DND-41 (cell line): ENCODE measurements at regions not wholly inside any gene's neighbourhood (a gene's known extent, or its start where the extent isn't known, plus 50 kb on each side); places are given as distances from the start of the nearest gene placed in this dataset.
A peak's percentile ranks its signal among the peaks of the same experiment; 100 is the strongest.

ENCODE experiments used
- CTCF ChIP-seq: IDR thresholded peaks from 2 replicates; pipeline ENCODE4 v1.5.1; 2012; ENCODE audit warnings: borderline replicate concordance, low read length, moderate library complexity, mild to moderate bottlenecking; ENCODE audit not compliant: poor library complexity, severe bottlenecking; ENCODE audit errors: extremely low read depth
- EZH2 ChIP-seq: IDR thresholded peaks from 3 replicates; pipeline ENCODE4 v1.6.1; 2012; ENCODE audit warnings: borderline replicate concordance, low read depth, mild to moderate bottlenecking, moderate library complexity, low read length, inconsistent platforms; ENCODE audit not compliant: severe bottlenecking

DNA sequence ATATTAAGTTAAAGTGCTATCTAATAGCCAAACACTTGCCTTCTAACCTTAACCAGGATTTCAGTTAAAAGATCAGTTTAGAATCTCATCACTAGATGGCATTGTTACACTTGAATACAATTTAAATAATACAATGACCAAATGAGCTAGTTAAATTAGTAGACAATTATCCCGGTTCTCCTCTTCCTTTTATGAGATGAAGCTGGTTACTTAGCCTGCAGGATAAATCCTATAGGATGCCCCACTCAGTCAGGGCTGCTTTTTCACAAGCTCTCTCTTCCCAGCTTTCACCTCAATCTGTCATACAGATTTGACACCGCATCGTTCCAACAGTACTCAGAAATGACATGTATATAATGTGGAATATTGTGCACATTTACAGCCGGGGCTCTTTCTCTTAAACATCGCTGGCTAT is 678.8 kb downstream of the KCNJ3 start:
- peak; percentile 67 for TF ChIP-seq CTCF
- no peak for TF ChIP-seq EZH2
